ENCODE measurements at regions not wholly inside any gene's neighbourhood (a gene's known extent, or its start where the extent isn't known, plus 50 kb on each side); places are given as distances from the start of the nearest gene placed in this dataset.

GRCh38 chr5:171615705-171616640, 169.6 kb upstream of the SMIM23 start:
- DNase-seq (ENCODE audit: low read depth in 1 of 2, low spot score in 1 of 2): no peak
- Histone ChIP-seq H3K4me3 (replicated peaks; ENCODE audit: insufficient read depth, low read length) (no peak overlapping the region), H3K27ac (replicated peaks) (no peak overlapping the region), H3K27me3 (ENCODE audit: insufficient read depth, poor library complexity, severe bottlenecking) (no peaks in the 10 kb centered on the region)
- no peak for TF ChIP-seq POLR2AphosphoS5 (IDR thresholded peaks at IDR 0.05; ENCODE audit: low read depth)
- TF ChIP-seq SPI1 (IDR thresholded peaks at IDR 0.05; ENCODE audit: borderline replicate concordance, low read depth): no peak
- TF ChIP-seq, protein P1, sequence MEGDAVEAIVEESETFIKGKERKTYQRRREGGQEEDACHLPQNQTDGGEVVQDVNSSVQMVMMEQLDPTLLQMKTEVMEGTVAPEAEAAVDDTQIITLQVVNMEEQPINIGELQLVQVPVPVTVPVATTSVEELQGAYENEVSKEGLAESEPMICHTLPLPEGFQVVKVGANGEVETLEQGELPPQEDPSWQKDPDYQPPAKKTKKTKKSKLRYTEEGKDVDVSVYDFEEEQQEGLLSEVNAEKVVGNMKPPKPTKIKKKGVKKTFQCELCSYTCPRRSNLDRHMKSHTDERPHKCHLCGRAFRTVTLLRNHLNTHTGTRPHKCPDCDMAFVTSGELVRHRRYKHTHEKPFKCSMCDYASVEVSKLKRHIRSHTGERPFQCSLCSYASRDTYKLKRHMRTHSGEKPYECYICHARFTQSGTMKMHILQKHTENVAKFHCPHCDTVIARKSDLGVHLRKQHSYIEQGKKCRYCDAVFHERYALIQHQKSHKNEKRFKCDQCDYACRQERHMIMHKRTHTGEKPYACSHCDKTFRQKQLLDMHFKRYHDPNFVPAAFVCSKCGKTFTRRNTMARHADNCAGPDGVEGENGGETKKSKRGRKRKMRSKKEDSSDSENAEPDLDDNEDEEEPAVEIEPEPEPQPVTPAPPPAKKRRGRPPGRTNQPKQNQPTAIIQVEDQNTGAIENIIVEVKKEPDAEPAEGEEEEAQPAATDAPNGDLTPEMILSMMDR (IDR thresholded peaks at IDR 0.05; ENCODE audit: insufficient read depth, low read length): no peak
- TF ChIP-seq GABPA (IDR thresholded peaks at IDR 0.05; ENCODE audit: low read depth): no peak
- TF ChIP-seq, protein P2, sequence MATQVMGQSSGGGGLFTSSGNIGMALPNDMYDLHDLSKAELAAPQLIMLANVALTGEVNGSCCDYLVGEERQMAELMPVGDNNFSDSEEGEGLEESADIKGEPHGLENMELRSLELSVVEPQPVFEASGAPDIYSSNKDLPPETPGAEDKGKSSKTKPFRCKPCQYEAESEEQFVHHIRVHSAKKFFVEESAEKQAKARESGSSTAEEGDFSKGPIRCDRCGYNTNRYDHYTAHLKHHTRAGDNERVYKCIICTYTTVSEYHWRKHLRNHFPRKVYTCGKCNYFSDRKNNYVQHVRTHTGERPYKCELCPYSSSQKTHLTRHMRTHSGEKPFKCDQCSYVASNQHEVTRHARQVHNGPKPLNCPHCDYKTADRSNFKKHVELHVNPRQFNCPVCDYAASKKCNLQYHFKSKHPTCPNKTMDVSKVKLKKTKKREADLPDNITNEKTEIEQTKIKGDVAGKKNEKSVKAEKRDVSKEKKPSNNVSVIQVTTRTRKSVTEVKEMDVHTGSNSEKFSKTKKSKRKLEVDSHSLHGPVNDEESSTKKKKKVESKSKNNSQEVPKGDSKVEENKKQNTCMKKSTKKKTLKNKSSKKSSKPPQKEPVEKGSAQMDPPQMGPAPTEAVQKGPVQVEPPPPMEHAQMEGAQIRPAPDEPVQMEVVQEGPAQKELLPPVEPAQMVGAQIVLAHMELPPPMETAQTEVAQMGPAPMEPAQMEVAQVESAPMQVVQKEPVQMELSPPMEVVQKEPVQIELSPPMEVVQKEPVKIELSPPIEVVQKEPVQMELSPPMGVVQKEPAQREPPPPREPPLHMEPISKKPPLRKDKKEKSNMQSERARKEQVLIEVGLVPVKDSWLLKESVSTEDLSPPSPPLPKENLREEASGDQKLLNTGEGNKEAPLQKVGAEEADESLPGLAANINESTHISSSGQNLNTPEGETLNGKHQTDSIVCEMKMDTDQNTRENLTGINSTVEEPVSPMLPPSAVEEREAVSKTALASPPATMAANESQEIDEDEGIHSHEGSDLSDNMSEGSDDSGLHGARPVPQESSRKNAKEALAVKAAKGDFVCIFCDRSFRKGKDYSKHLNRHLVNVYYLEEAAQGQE (IDR thresholded peaks at IDR 0.05; ENCODE audit: insufficient replicate concordance, low read depth): no peak

- H3K27me3 ChIP-seq (ENCODE audit: insufficient read depth, poor library complexity, severe bottlenecking): no peaks in the 10 kb centered on the region
- no peak overlapping the region for H3K4me3 ChIP-seq (replicated peaks; ENCODE audit: insufficient read depth, low read length)
- no peak for DNase-seq (ENCODE audit: low read depth in 1 of 2, low spot score in 1 of 2)
- H3K27ac ChIP-seq (replicated peaks): no peak overlapping the region
- no peak for TF ChIP-seq POLR2AphosphoS5 (IDR thresholded peaks at IDR 0.05; ENCODE audit: low read depth)
- no peak for TF ChIP-seq SPI1 (IDR thresholded peaks at IDR 0.05; ENCODE audit: borderline replicate concordance, low read depth)
- TF ChIP-seq, protein P1 (IDR thresholded peaks at IDR 0.05; ENCODE audit: insufficient read depth, low read length): no peak
- TF ChIP-seq, protein P2 (IDR thresholded peaks at IDR 0.05; ENCODE audit: insufficient replicate concordance, low read depth): no peak
Observed at GRCh38 chr5:171617266-171617665, 168.4 kb upstream of the SMIM23 start.

DNA sequence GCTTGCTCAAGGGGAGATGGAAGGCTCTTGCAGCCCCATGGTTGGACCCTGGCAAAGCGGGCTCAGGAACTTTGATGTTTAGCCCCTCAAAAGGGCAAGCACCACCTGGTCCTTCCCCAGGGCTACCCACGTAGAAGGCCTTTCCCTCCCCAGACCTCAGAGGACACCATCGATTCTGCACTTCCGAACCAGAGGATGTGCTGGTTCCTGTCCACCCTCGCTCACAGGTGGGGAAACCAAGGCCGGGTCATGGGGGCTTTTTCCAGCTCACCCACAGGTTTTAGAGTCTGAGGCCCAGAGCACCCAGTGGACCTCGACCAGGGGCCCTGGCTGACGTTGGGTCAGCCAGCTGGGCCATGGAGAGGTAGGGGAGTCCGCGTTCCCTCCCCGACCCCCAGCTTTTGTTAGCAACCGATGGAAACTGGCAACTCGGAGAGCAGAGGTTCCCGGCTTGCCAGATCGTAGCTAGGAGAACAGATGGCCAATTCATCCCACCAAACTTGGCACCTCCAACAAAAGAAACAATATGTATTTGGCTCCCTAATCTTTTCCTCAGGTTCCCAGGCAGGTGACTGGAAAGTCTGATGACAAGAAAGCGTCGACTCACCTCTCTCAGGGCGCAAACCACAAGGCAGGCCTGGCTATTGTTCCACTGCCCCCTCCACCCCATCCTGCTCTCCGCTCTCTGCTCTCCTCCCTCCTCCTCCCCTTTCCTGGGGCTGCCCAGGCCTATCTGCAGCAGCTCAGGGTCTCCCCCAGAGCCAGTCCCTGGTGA, 167.6 kb upstream of the SMIM23 start:
- no peak for DNase-seq (ENCODE audit: low read depth in 1 of 2, low spot score in 1 of 2)
- Histone ChIP-seq H3K27ac (replicated peaks) (no peak overlapping the region), H3K4me3 (replicated peaks; ENCODE audit: insufficient read depth, low read length) (no peak overlapping the region), H3K27me3 (ENCODE audit: insufficient read depth, poor library complexity, severe bottlenecking) (no peaks in the 10 kb centered on the region)
- TF ChIP-seq POLR2AphosphoS5 (IDR thresholded peaks at IDR 0.05; ENCODE audit: low read depth): no peak
- TF ChIP-seq, protein P2 (IDR thresholded peaks at IDR 0.05; ENCODE audit: insufficient replicate concordance, low read depth): no peak
- TF ChIP-seq, protein P1 (IDR thresholded peaks at IDR 0.05; ENCODE audit: insufficient read depth, low read length): no peak
- TF ChIP-seq GABPA (IDR thresholded peaks at IDR 0.05; ENCODE audit: low read depth): no peak
- TF ChIP-seq SPI1 (IDR thresholded peaks at IDR 0.05; ENCODE audit: borderline replicate concordance, low read depth): no peak

All from HL-60 (cell line).